Endothelial cell of umbilical vein (primary cell): ENCODE measurements at regions not wholly inside any gene's neighbourhood (a gene's known extent, or its start where the extent isn't known, plus 50 kb on each side); places are given as distances from the start of the nearest gene placed in this dataset.

Source experiments
- BruUV-seq: library from RNA; stranded (reverse); fragments of 400-500 nt; replicated peaks from 2 replicates; lab custom pipeline; 2021; lab: Mats Ljungman, UMichigan
- CTCF ChIA-PET: fragments of 300-600, 350-600 bp; sonication (Branson Sonifier 250); formaldehyde crosslinking; loops from one replicate; lab custom pipeline; 2021; ENCODE audit warnings: antibody characterized with exemption, inconsistent platforms; lab: Charles Lee
- POLR2A ChIA-PET: fragments of 300-600, 350-600 bp; sonication (Branson Sonifier 250); formaldehyde crosslinking; loops from one replicate; lab custom pipeline; 2021; ENCODE audit warnings: antibody characterized with exemption, inconsistent platforms; lab: Charles Lee
- DNase-seq: peaks from one replicate; pipeline ENCODE4 v3.0.0-alpha.2; 2011; ENCODE audit warnings: low read depth, low spot score
- FAIRE-seq: peaks from 2 replicates; lab custom pipeline; 2011; peaks lifted over from hg19 to GRCh38; lab: Jason Lieb, UNC
- H2AFZ ChIP-seq: 2 replicates; pipeline ENCODE4 v1.6.0; 2012; ENCODE audit warnings: low read depth, low read length, control low read depth, inconsistent platforms
- H3K27ac ChIP-seq: 2 replicates; pipeline ENCODE4 v1.5.1; 2011; ENCODE audit warnings: low read depth, mild to moderate bottlenecking, control low read depth, low read length, moderate library complexity; ENCODE audit not compliant: insufficient read depth
- H3K27me3 ChIP-seq, 2 experiments: 2 replicates each; pipeline versions ENCODE4 v1.6.0 to v1.6.1; 2011; ENCODE audit warnings: low read length in 2 of 2, mixed read lengths in 1 of 2; ENCODE audit not compliant: control insufficient read depth in 2 of 2, insufficient read depth in 2 of 2
- H3K36me3 ChIP-seq, 2 experiments: 2 replicates in 1 of 2; 3 replicates in 1 of 2; pipeline ENCODE4 v1.5.1; 2011; ENCODE audit warnings: low read length in 2 of 2, mild to moderate bottlenecking in 1 of 2, moderate library complexity in 1 of 2; ENCODE audit not compliant: control insufficient read depth in 2 of 2, insufficient read depth in 2 of 2; ENCODE audit errors: extremely low read depth in 1 of 2
- H3K4me1 ChIP-seq: 3 replicates; pipeline ENCODE4 v1.5.1; 2011; ENCODE audit warnings: mild to moderate bottlenecking, low read length; ENCODE audit not compliant: control insufficient read depth, insufficient read depth; ENCODE audit errors: extremely low read depth
- H3K4me2 ChIP-seq: 2 replicates; pipeline ENCODE4 v1.6.1; 2011; ENCODE audit warnings: low read length, control low read depth, mixed read lengths; ENCODE audit not compliant: insufficient read depth
- H3K4me3 ChIP-seq, 3 experiments: fragments of 200-600 bp in 1 of 3; sonication (generic), shearing (Covaris generic) in 1 of 3; replicated peaks in 1 of 3; 2 replicates each; pipeline ENCODE4 v1.5.1; 2011 to 2016; ENCODE audit warnings: control low read depth in 3 of 3, low read length in 3 of 3, mild to moderate bottlenecking in 2 of 3, inconsistent platforms in 1 of 3, low read depth in 1 of 3, moderate library complexity in 1 of 3; ENCODE audit not compliant: insufficient read depth in 1 of 3
- H3K79me2 ChIP-seq: 2 replicates; pipeline ENCODE4 v1.6.0; 2012; ENCODE audit warnings: low read length, inconsistent platforms; ENCODE audit not compliant: control insufficient read depth, insufficient read depth
- H3K9ac ChIP-seq: replicated peaks from 2 replicates; pipeline ENCODE3; 2011; ENCODE audit warnings: low read length, control low read depth; ENCODE audit not compliant: insufficient read depth; ENCODE audit errors: extremely low read depth
- H3K9me1 ChIP-seq: replicated peaks from 3 replicates; pipeline ENCODE4 v1.6.0; 2011; ENCODE audit warnings: mild to moderate bottlenecking, low read length; ENCODE audit not compliant: control insufficient read depth, insufficient read depth; ENCODE audit errors: extremely low read depth
- H3K9me3 ChIP-seq: replicated peaks from 2 replicates; pipeline ENCODE4 v1.5.1; 2012; ENCODE audit warnings: low read length, inconsistent platforms; ENCODE audit not compliant: control insufficient read depth, insufficient read depth
- H4K20me1 ChIP-seq: replicated peaks from 2 replicates; pipeline ENCODE3; 2011; ENCODE audit warnings: mild to moderate bottlenecking, low read length; ENCODE audit not compliant: control insufficient read depth, insufficient read depth; ENCODE audit errors: extremely low read depth
- EZH2 ChIP-seq: IDR thresholded peaks from 2 replicates; pipeline ENCODE4 v1.6.1; 2012; ENCODE audit warnings: borderline replicate concordance, low read depth, mild to moderate bottlenecking, moderate library complexity, low read length, inconsistent platforms; ENCODE audit not compliant: severe bottlenecking
- FOS ChIP-seq: IDR thresholded peaks from 2 replicates; pipeline ENCODE4 v1.6.1; 2011; ENCODE audit warnings: mild to moderate bottlenecking, low read length, moderate library complexity, borderline replicate concordance; ENCODE audit not compliant: insufficient read depth
- GATA2 ChIP-seq: IDR thresholded peaks from 2 replicates; pipeline ENCODE4 v1.7.0; 2011; ENCODE audit warnings: low read depth, mild to moderate bottlenecking, moderate library complexity, mixed read lengths, low read length; ENCODE audit not compliant: insufficient read length, insufficient read depth
- JUN ChIP-seq: IDR thresholded peaks from 2 replicates; pipeline ENCODE4 v1.6.1; 2011; ENCODE audit warnings: borderline replicate concordance, low read depth; ENCODE audit not compliant: insufficient read length, insufficient read depth
- MYC ChIP-seq: IDR thresholded peaks from one replicate; pipeline ENCODE4 v1.6.1; 2011; ENCODE audit warnings: mild to moderate bottlenecking, low read depth, low read length
- POLR2A ChIP-seq: IDR thresholded peaks from 2 replicates; pipeline ENCODE4 v1.6.1; 2012; ENCODE audit warnings: low read depth, mild to moderate bottlenecking, control low read depth, low read length
- POLR2AphosphoS5 ChIP-seq: IDR thresholded peaks from 2 replicates; pipeline ENCODE4 v1.6.1; 2012; ENCODE audit warnings: low read depth, mild to moderate bottlenecking, control low read depth, low read length, moderate library complexity; ENCODE audit not compliant: insufficient read depth
- dilution Hi-C: fragments of 300-500 bp; cut with MboI; formaldehyde crosslinking; loops from one replicate; pipeline ENCODE4 v1.15.0; 2019; ENCODE audit warnings: low sequenced_read_pairs; ENCODE audit not compliant: extremely low pct_ligation_motif_present
- intact Hi-C: fragments of 100-400 bp; cut with micrococcal nuclease; formaldehyde crosslinking; loops from one replicate; pipeline ENCODE4 v1.10.0; 2022
- TF ChIP-seq, protein P1 (sequence below): IDR thresholded peaks from 2 replicates; pipeline ENCODE4 v1.6.1; 2011; ENCODE audit not compliant: insufficient read depth, insufficient read length
- TF ChIP-seq, protein P2 (sequence below), 2 donors: IDR thresholded peaks; 1 replicate in 1 of 2; 2 replicates in 1 of 2; pipeline ENCODE4 v1.5.1; 2011; ENCODE audit warnings: low read length in 2 of 2, mild to moderate bottlenecking in 2 of 2, moderate library complexity in 2 of 2, control low read depth in 1 of 2, inconsistent platforms in 1 of 2, low read depth in 1 of 2; ENCODE audit not compliant: insufficient read depth in 1 of 2; ENCODE audit errors: extremely low read depth in 1 of 2

DNA sequence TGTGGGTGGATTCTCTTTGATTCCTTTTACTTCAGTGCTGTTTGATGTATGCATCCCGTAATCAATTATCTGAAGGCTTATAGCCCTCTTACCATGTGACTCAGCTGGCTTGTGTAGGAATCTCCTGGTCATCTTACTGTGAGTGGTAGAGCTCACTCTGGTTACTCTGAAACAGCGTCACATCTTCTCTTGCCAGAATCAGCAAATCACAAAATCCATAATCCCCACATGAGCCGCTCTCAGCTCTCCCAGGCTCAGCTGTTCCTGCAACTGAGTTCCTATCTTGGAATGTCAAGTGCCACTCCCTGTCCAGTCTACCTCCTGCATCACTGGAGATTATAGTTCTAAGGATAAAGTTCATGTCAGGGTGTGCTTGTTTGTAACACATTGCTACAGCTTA is 278.0 kb downstream of the FBXO8 start:
- ChIA-PET CTCF (no interaction called here), POLR2A (no interaction called here)
- Histone ChIP-seq H2AFZ (no peak overlapping the region), H3K4me3 (no peak overlapping the region), H3K27me3 (no peaks in the 10 kb centered on the region), H3K4me1 (no peaks in the 10 kb centered on the region), H3K36me3 (no peaks in the 10 kb centered on the region), H3K4me2 (no peak overlapping the region), H3K9me3 (no peaks in the 10 kb centered on the region), H3K9me1 (no peaks in the 10 kb centered on the region), H3K27ac (no peak overlapping the region), H4K20me1 (no peaks in the 10 kb centered on the region), H3K79me2 (no peaks in the 10 kb centered on the region), H3K9ac (no peak overlapping the region)
- no peak for TF ChIP-seq JUN
- TF ChIP-seq POLR2AphosphoS5, result no peak
- TF ChIP-seq MYC, result no peak
- no peak for TF ChIP-seq FOS
- TF ChIP-seq, protein P1, sequence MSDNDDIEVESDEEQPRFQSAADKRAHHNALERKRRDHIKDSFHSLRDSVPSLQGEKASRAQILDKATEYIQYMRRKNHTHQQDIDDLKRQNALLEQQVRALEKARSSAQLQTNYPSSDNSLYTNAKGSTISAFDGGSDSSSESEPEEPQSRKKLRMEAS, result no peak
- TF ChIP-seq EZH2, result no peak
- TF ChIP-seq GATA2, result no peak
- no peak for TF ChIP-seq POLR2A
- TF ChIP-seq, protein P2, sequence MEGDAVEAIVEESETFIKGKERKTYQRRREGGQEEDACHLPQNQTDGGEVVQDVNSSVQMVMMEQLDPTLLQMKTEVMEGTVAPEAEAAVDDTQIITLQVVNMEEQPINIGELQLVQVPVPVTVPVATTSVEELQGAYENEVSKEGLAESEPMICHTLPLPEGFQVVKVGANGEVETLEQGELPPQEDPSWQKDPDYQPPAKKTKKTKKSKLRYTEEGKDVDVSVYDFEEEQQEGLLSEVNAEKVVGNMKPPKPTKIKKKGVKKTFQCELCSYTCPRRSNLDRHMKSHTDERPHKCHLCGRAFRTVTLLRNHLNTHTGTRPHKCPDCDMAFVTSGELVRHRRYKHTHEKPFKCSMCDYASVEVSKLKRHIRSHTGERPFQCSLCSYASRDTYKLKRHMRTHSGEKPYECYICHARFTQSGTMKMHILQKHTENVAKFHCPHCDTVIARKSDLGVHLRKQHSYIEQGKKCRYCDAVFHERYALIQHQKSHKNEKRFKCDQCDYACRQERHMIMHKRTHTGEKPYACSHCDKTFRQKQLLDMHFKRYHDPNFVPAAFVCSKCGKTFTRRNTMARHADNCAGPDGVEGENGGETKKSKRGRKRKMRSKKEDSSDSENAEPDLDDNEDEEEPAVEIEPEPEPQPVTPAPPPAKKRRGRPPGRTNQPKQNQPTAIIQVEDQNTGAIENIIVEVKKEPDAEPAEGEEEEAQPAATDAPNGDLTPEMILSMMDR (IDR thresholded peaks at IDR 0.05; ENCODE audit: extremely low read depth in 1 of 2, insufficient read depth in 1 of 2, low read depth in 1 of 2, low read length in 2 of 2), result no peak
- DNase-seq (no peak), FAIRE-seq (no peak)
- no TSS peak for BruUV-seq
- dilution Hi-C loops, result no loop called here
- intact Hi-C loops, result no loop called here
